ENCODE measurements at regions not wholly inside any gene's neighbourhood (a gene's known extent, or its start where the extent isn't known, plus 50 kb on each side); places are given as distances from the start of the nearest gene placed in this dataset.

GRCh38 chr1:172810480-172811175 is 151.7 kb downstream of the FASLG start:
- no peak for DNase-seq

GRCh38 chr1:172811694-172812093 is 152.8 kb downstream of the FASLG start:
- DNase-seq: no peak

DNA sequence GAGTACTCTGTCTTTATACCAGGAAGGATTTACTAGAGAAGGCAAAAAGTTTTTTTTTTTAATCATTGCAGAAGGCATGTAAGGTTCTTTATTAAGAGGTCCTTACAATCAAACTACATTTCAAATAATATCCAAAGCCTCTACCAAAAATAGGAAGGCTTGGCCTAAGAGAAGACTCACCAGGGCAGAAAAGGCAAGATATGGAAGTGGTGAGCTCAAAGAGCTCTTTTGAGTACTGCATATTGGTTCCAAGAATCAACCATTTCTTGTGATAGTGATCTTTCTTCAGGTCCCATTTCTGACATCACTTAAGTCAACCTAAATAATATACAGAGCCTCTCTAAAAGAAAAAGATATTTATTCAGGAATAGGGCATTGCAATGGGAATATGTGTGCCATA is 153.2 kb downstream of the FASLG start:
- no peak for DNase-seq

- no peak for DNase-seq
Measured at GRCh38 chr1:172813330-172813729, 154.4 kb downstream of the FASLG start.

- no peak for DNase-seq
Measured at GRCh38 chr1:172814428-172814827, 155.5 kb downstream of the FASLG start.

DNA sequence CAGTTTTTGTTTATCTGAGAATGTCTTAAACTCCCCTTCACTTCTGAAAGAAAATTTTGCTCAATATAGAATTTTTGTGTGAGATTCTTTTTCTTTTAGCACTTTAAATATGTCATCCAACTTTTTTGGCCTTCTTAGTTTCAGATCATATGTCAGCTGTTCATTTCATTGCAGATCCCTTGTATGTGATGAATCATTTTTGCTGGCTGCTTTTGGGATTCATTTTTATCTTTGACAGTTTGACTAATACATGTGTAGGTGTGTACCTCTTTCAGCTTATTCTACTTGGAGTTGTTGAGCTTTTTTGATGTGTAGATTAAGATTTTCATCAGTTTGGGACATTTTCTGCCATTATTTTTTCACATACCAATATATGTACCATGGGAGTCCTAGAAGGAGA is 156.8 kb downstream of the FASLG start:
- DNase-seq: no peak

DNA sequence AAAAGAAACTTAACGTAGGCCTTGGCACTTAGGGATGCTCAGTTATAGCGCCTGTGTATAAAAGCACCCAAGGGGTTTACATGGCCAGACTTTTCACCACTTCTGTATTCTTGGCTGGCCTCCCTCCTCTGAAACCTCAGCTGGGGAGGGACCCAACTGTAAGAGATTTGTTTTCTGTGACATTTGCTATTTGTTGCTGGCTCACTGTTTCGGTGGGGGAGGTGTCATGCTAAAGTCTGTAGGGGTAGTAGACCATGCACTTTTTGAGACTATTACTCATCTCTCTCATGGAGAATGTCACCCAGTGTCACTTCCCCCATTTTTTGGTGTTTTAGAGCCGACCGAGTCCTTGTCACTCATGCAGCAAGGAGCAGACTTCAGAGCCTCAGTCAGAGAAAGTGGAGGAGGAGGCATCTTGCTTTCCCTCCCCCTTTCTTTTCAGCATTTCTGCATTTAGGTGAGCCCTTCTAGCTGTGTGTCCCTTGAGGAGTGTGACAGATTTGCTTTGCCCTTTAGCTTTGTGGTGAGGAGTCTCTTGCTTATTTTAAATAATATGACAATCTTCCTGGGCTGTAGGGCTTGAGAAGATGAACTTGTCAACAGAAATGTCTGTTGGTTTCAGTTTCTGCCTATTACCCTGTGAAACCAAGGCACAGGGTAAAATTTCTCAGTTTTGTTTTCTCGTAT is 160.1 kb downstream of the FASLG start:
- DNase-seq: peak; percentile 77

- DNase-seq: no peak
Measured at GRCh38 chr1:172820475-172821158, 161.7 kb downstream of the FASLG start.

GRCh38 chr1:172821609-172822274 is 162.8 kb downstream of the FASLG start:
- DNase-seq: no peak

- DNase-seq: no peak
Measured at GRCh38 chr1:172822886-172823285, 164.0 kb downstream of the FASLG start.

DNA sequence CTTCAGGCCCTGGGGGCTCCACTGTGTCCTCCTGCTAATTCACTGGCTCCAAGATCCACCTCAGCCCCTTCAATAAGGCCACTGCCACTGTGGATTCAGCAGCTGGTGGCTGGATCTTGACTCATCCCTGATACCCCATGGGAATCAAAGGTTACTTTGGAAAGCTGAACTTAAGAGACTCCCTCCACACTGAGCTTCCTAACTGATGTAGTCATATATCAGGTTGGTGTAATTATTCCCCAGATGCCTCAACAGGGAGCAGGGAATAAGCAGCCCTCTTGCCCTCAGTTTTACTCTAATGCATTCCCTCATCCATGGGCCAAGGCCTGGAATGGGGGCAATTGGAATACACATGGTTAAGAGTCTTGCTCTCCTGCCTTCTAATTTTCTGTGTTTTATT is 164.6 kb downstream of the FASLG start:
- no peak for DNase-seq

DNA sequence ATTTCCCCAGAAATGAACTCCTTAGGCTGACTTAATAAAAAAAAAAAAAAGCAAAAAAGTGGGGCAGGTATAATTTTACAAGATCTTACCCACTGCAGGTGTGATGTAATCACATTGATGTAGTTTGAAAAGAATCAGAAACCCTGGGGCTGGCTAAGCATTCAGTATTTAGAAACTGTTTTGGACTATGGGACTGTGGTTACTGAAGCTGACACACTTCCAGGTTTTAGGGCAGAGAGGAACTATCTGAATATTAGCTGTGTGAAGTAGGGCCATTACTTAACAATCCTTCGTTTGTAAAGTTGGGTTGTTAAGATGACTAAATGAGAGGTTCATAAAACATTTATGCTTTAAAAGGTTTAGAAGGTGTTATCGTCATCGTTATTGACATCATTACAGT is 165.3 kb downstream of the FASLG start:
- no peak for DNase-seq

- DNase-seq: no peak
Measured at GRCh38 chr1:172826096-172826741, 167.3 kb downstream of the FASLG start.

DNA sequence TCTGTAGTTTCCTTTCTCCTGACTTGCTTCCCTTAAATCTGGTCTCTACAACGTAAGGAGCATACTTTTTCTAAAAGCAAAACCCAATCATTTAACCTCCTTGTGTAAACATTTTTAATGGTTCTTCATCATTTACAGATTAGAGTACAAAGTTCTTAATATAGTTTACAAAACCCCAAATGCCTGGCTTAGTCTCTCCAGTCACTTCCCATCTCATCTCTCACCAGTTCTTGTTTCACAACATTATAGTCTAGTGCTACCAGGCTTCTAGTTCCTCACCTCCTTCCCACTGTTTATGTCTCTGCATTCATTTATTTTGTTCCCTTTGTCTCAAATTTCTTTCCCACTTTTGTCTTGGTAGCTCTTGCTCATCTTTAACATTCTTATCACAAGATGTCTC is 168.4 kb downstream of the FASLG start:
- no peak for DNase-seq

GRCh38 chr1:172827841-172828240 is 168.9 kb downstream of the FASLG start:
- DNase-seq: no peak

GRCh38 chr1:172832006-172832725 is 173.3 kb downstream of the FASLG start:
- no peak for DNase-seq

DNA sequence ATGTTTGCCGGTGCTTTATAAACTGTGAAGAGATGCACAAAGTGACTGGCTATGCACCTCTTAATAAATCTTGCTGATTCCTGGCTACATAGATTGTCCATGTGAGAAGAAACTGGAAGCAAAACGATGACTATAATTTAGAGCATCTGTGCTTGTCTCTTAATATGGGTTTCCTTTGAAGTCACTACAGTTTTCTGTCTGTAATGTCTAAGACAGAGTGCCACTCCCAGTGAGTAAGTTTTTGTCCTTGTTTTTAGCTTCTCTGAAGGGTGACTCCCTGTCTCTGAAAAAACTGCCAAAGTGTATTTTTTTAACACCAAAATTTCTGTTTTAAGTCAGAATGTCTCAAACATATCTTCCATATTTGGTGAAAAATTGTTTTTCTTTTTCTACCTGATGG is 175.1 kb downstream of the FASLG start:
- no peak for DNase-seq

- DNase-seq: no peak
Measured at GRCh38 chr1:172834609-172835008, 175.7 kb downstream of the FASLG start.

GRCh38 chr1:172835834-172836233 is 176.9 kb downstream of the FASLG start:
- no peak for DNase-seq

GRCh38 chr1:172837816-172838679 is 179.1 kb downstream of the FASLG start:
- no peak for DNase-seq

- DNase-seq: no peak
Measured at GRCh38 chr1:172838680-172839313, 179.9 kb downstream of the FASLG start.
